AG04450 (cell line): ENCODE measurements at regions not wholly inside any gene's neighbourhood (a gene's known extent, or its start where the extent isn't known, plus 50 kb on each side); places are given as distances from the start of the nearest gene placed in this dataset.

Source experiments
- CTCF ChIA-PET: fragments of 300-600, 350-600 bp; formaldehyde crosslinking; extraction: SDS; loops from one replicate; lab custom pipeline; 2022; ENCODE audit warnings: antibody characterized with exemption, inconsistent platforms; lab: Charles Lee
- POLR2A ChIA-PET: fragments of 350-600 bp; formaldehyde crosslinking; extraction: SDS; loops from one replicate; lab custom pipeline; 2021; ENCODE audit warnings: antibody characterized with exemption, inconsistent platforms; lab: Yijun Ruan, JAX
- DNase-seq: peaks from one replicate; pipeline ENCODE4 v3.0.0-alpha.2; 2011; ENCODE audit warnings: low read depth, low spot score
- H3K27ac ChIP-seq: one replicate; pipeline ENCODE4 v1.5.1; 2012; ENCODE audit warnings: low read depth, low read length, control low read depth
- H3K27me3 ChIP-seq: one replicate; pipeline ENCODE4 v1.6.0; 2012; ENCODE audit warnings: low read length; ENCODE audit not compliant: control insufficient read depth, insufficient read depth
- H3K4me3 ChIP-seq: 2 replicates; pipeline ENCODE4 v1.5.1; 2011; ENCODE audit warnings: mild to moderate bottlenecking, low read depth, low read length, control low read depth
- H3K9me3 ChIP-seq: 2 replicates; pipeline ENCODE4 v1.5.1; 2012; ENCODE audit warnings: low read length; ENCODE audit not compliant: control insufficient read depth, insufficient read depth
- CTCF ChIP-seq: IDR thresholded peaks from 2 replicates; pipeline ENCODE4 v1.5.1; 2011; ENCODE audit warnings: low read depth, low read length, control low read depth, inconsistent platforms

DNA sequence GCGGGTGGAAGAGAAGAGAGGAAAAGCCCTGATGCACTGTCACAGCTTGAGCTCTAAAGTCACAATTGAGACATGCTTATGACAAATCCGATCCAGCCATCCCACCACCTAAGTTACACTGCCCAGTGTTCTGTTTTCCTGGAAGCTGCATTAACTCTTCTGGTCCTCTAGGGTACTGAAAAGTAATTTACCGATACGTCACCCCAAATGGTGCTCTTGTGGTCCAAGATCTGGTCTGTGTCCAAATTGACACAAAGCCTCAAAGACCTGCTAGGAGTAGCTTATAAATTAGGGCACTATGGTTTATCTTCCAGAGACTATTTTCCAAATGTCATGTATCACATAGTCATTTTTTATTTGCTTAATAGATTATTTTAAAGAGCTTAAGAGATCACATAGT is 186.7 kb upstream of the ETAA1 start:
- Histone ChIP-seq H3K27me3 (no peaks in the 10 kb centered on the region), H3K27ac (no peak overlapping the region), H3K4me3 (no peak overlapping the region), H3K9me3 (no peaks in the 10 kb centered on the region)
- ChIA-PET CTCF (interaction anchor here (0.7 kb wide), 1 partner anchor 781 kb away, joined by 3 read pairs; no protein-coding TSS in a partner anchor), POLR2A (no interaction called here)
- DNase-seq: no peak
- TF ChIP-seq CTCF: peak; percentile 11; the same call in 1 of the 2 replicates

- H3K27me3 ChIP-seq: no peaks in the 10 kb centered on the region
- no peak overlapping the region for H3K27ac ChIP-seq
- TF ChIP-seq CTCF: no peak
- ChIA-PET CTCF (interaction anchor here (1.0 kb wide), 1 partner anchor 439 kb away, joined by 4 read pairs; no protein-coding TSS in a partner anchor), POLR2A (no interaction called here)
- no peaks in the 10 kb centered on the region for H3K9me3 ChIP-seq
- DNase-seq: no peak
- no peak overlapping the region for H3K4me3 ChIP-seq
These were observed 184.9 kb upstream of the ETAA1 start for GRCh38 chr2:67212203-67212602.

GRCh38 chr2:67213270-67213670 is 183.9 kb upstream of the ETAA1 start:
- H3K4me3 ChIP-seq: peak overlapping the region; percentile 27
- ChIA-PET POLR2A (no interaction called here), CTCF (no interaction called here)
- H3K27ac ChIP-seq: no peak overlapping the region
- no peak for DNase-seq
- no peaks in the 10 kb centered on the region for H3K27me3 ChIP-seq
- no peak for TF ChIP-seq CTCF
- H3K9me3 ChIP-seq: no peaks in the 10 kb centered on the region

GRCh38 chr2:67213677-67214402 is 183.3 kb upstream of the ETAA1 start:
- ChIA-PET CTCF (no interaction called here), POLR2A (no interaction called here)
- no peak for DNase-seq
- TF ChIP-seq CTCF: no peak
- H3K9me3 ChIP-seq: no peaks in the 10 kb centered on the region
- H3K4me3 ChIP-seq: no peak overlapping the region
- no peak overlapping the region for H3K27ac ChIP-seq
- H3K27me3 ChIP-seq: no peaks in the 10 kb centered on the region

- ChIA-PET POLR2A (interaction anchor here (1.4 kb wide), 1 partner anchor 84 kb away, joined by 5 read pairs; no protein-coding TSS in a partner anchor), CTCF (interaction anchor here (0.6 to 1.9 kb wide), 20 partner anchors 8 to 816 kb away, joined by 3 to 11 read pairs (median 3); no protein-coding TSS in a partner anchor)
- Histone ChIP-seq H3K27ac (peak overlapping the region; percentile 82), H3K9me3 (no peaks in the 10 kb centered on the region), H3K27me3 (no peaks in the 10 kb centered on the region), H3K4me3 (peak overlapping the region; percentile 18; the same call in 1 of the 2 replicates)
- TF ChIP-seq CTCF: no peak
- no peak for DNase-seq
These were observed 182.4 kb upstream of the ETAA1 start for GRCh38 chr2:67214585-67215185.
